ENCODE measurements at regions not wholly inside any gene's neighbourhood (a gene's known extent, or its start where the extent isn't known, plus 50 kb on each side); places are given as distances from the start of the nearest gene placed in this dataset.

DNA sequence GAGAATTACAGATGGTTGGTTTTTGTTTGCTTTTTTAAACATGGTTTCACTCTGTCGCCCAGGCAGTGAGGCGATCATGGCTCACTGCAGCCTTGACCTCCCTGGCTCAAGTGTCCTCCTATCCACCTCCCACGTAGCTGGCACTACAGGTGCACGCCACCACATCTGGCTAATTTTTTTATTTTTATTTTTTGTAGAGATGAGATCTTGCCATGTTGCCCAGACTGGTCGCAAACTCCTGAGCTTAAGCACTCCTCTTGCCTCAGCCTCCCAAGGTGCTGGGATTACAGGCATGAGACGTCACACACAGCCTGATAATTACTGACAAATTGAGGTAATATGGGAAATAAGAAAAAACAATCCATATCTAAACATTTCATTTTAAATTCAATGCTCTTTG, 110.5 kb upstream of the ZSWIM2 start:
- TF ChIP-seq, protein P1, sequence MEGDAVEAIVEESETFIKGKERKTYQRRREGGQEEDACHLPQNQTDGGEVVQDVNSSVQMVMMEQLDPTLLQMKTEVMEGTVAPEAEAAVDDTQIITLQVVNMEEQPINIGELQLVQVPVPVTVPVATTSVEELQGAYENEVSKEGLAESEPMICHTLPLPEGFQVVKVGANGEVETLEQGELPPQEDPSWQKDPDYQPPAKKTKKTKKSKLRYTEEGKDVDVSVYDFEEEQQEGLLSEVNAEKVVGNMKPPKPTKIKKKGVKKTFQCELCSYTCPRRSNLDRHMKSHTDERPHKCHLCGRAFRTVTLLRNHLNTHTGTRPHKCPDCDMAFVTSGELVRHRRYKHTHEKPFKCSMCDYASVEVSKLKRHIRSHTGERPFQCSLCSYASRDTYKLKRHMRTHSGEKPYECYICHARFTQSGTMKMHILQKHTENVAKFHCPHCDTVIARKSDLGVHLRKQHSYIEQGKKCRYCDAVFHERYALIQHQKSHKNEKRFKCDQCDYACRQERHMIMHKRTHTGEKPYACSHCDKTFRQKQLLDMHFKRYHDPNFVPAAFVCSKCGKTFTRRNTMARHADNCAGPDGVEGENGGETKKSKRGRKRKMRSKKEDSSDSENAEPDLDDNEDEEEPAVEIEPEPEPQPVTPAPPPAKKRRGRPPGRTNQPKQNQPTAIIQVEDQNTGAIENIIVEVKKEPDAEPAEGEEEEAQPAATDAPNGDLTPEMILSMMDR (IDR thresholded peaks at IDR 0.05): no peak
- TF ChIP-seq EZH2 (IDR thresholded peaks at IDR 0.05): no peak
- TF ChIP-seq EZH2phosphoT487 (IDR thresholded peaks at IDR 0.05): no peak

Data from neural progenitor cell (in vitro differentiated cells).